KG1 (cell line): ENCODE measurements at regions not wholly inside any gene's neighbourhood (a gene's known extent, or its start where the extent isn't known, plus 50 kb on each side); places are given as distances from the start of the nearest gene placed in this dataset.
"Not testable (repeated sequence)": the region's sequence is repeated elsewhere in the genome, so short reads cannot be mapped to it uniquely, and the experiment has no call there.

Experiments used
- DNase-seq: peaks from one replicate; lab custom pipeline; 2025; lab: John Stamatoyannopoulos, UW

GRCh38 chr2:38483776-38484501, 106.9 kb upstream of the ATL2 start:
- DNase-seq: no peak

DNA sequence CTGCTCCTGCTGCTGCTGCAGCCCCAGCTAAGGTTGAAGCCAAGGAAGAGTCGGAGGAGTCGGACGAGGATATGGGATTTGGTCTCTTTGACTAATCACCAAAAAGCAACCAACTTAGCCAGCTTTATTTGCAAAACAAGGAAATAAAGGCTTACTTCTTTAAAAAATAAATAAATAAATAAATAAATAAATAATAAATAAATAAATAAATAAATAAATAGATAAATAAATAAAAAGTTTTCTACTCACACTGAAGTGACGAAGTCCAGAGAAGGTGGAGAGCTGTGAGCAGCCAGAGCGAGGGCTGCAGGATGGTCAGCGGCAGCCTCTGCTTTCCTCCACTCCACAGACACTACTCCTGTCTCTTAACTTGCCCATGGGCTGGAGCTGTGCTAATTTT, 105.6 kb upstream of the ATL2 start:
- DNase-seq: not testable (repeated sequence)

DNA sequence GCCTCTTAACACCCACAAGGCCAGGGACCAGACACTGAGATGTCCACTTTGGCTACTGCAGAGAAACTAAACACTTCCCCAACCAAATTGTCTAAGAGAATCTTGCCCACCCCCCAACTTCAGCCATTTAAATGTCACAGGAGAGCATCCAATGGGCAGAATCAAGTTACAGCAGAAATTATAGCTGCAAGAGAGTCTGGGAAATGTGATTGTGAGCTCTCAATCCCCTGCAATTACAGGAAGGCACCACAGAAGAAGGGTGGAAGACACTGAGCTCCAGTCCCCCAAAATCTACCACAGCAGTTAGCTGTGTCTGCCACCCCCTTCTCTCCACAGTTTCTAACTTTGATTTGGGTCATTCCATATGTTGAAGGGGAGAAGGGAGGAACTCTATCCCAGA, 103.5 kb upstream of the ATL2 start:
- DNase-seq: no peak

DNA sequence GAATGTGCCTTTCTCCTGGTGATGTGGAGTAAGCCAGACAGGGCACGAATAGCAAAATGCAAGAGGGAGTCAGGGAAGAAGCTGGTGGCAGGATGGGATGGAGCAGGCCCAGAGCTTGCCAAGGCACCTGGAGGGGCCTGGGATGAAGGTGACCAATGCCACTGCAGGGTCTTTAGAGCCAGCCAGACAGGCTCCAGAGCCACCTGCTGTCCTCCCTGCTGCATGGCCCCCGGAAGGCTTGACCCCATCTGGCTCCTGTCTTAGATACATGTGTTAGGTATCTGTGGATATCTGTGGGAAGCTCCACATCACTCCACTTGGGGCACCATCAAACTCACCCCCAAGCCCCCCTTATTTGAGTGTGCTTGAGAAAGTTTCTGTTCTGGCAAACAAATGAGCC, 99.9 kb upstream of the ATL2 start:
- no peak for DNase-seq

DNA sequence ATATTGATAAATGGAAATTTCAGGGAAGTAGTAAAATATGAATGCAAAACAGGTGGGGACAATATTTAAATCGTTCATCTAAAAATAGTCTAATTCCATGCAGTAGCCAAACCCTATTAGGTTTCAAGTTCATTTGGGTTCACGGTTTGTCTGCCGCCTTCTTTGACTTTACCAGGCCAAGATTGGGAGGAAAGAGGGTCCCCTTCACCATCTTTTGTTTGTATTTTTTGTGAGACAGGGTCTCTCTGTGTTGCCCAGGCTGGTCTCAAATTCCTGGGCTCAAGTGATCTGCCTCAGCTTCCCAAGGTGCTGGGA, 98.5 kb upstream of the ATL2 start:
- DNase-seq: no peak

- no peak for DNase-seq
Measured at GRCh38 chr2:38474715-38475566, 97.9 kb upstream of the ATL2 start.

GRCh38 chr2:38474021-38474456, 97.0 kb upstream of the ATL2 start:
- no peak for DNase-seq

- no peak for DNase-seq
Measured at GRCh38 chr2:38473333-38474005, 96.4 kb upstream of the ATL2 start.

- DNase-seq: no peak
Measured at GRCh38 chr2:38470115-38470514, 93.0 kb upstream of the ATL2 start.

- no peak for DNase-seq
Measured at GRCh38 chr2:38467768-38468455, 90.8 kb upstream of the ATL2 start.

GRCh38 chr2:38466876-38467767, 90.0 kb upstream of the ATL2 start:
- DNase-seq: no peak

DNA sequence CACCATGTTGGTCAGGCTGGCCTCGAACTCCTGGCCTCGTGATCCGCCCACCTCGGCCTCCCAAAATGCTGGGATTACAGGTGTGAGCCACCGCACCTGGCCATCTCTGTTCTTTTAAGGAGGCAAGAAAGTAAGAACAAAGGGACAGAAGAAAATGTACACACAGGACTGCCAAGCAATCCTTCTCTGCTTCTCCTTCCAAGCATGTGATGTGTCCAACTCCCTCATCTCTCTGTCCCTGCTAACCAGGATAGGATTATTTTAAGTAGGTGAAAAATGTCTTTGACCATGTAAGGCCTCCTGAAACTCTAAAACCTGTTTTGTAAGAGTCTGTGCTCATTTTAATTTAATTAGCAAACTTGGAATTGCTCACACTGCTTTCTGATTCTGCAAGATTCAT, 89.3 kb upstream of the ATL2 start:
- DNase-seq: no peak

- no peak for DNase-seq
Measured at GRCh38 chr2:38465789-38466127, 88.7 kb upstream of the ATL2 start.

DNA sequence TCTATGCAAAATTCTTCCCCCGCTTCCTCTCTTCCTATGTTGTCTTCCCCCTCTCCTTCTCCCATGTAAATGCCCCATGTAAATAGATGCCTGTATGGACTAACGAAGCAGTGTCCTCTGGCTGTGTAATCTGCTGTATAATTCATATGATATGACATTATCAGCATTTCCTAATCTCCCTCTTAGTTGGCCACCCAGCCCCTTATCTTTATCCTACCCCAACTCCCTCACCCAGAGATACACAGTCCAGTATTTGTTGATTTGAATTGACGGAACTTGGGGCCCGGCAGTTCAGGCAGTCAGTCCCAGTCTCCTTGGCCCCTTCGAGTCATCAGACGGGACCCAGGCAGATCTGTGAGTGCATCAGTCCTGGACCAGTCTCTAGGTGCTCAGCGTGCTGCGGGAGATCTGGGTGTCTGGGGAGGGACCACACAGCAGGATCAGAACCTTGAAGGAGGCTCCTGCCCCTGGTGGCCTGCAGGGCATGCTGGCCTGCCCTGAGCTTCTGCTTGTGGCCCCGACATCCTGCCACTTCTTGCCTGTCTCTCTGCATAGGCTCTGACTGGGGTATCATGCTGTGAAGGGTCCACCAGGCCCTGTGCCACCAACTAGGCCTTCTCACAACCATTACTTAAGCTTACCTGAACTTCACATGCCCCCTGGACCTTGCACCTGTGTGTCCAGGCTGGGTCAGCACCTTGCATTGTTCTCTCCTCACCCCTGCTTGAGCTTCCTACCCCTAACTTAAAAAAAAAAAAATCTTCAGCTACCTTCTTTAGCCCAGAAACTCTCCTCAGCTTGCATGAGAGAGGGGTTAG, 88.1 kb upstream of the ATL2 start:
- DNase-seq: no peak

DNA sequence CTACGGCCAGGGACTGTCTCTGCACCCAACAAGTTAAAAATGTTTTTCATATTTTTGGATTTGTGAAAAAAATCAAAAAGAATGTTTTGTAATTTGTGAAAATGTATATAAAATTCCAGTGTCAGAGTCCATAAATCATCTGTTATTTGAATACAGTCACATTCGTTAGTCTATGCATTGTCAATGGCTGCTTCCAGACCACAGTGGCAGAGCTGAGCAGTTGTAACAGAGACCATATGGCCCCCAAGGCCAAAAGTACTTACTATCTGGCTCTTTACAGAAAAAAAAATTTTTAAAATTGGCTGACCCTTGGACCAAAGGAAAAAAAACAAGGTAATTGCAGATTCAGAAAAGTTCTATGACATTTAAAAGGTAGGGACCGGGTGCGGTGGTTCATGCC, 86.7 kb upstream of the ATL2 start:
- DNase-seq: no peak

DNA sequence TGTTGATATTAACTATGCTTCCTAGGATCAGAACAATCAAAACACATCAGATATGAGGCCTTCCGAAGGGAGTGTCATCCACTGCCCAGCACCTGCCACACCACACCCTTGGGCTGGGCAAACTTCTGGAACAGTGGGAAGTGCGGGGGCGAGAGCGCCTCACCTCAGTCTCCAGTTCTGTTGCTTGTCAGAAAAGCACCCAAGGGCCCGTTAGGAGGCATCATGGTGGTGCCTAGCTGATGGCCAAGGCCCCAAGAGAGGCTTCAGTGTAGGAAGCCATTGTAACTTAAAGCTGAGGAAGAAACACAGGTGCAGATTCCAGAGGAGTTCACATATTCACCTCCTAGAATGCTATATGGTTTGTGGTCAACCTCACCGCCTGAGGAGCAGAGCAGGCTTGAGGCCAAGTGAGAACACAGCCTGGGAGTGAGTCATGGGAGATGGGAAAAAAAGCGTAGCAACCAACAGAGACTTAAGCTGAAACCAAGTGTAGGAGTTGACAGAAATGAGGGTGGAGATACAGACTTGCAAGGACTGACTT, 85.1 kb upstream of the ATL2 start:
- no peak for DNase-seq

DNA sequence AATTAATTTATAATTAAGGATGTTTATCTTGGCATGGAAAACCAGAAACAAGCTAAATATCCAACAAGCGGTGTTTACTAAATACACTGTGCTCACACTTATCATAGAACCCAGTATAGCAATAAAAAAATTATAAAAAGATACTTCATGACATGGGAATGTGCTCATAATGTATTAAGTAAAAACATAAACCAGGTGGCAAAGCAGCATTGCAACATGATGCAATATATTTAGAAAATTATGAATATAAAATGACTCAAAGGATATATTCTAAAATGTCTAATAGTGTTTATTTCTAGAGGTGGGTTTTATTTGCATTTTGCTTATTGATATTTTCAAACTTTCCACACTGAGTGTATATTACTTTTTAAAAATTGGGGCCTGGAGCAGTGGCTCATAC, 84.4 kb upstream of the ATL2 start:
- DNase-seq: no peak

- DNase-seq: no peak
Measured at GRCh38 chr2:38460313-38460712, 83.2 kb upstream of the ATL2 start.

DNA sequence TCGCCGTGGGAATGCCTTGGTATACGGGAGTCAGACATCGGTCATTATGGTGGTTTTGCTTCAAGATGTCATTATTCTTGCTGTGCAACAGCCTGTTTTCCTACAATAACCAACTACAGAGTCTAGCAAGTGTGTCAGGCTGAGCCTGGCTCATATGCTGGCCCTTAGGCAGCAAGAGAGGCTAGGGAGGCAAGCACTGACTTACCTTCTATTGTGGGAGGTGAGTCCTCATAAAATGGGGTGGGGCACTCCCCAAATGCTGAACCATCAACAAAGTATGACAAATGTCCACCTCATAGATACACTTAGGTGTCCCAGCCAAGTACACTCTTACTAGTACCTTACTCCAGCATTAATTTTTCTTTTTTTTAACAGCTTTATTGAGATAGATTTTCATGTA, 77.0 kb upstream of the ATL2 start:
- no peak for DNase-seq

DNA sequence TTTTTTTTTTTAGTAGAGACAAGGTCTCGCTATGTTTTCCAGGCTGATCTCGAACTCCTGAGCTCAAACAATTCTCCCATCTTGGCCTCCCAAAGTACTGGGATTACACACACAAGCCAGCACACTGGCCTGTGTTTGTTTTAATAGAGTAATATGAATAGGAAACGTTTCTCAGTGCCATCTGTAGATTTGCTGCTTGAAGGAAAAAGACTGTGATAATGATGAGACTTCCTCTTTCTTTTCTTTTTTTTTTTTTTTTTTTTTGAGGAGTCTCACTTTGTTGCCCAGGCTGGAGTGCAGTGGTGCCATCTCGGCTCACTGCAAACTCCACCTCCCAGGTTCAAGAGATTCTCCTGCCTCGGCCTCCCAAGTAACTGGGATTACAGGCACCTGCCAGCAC, 74.7 kb upstream of the ATL2 start:
- DNase-seq: not testable (repeated sequence)
